H4 (cell line): ENCODE measurements at regions not wholly inside any gene's neighbourhood (a gene's known extent, or its start where the extent isn't known, plus 50 kb on each side); places are given as distances from the start of the nearest gene placed in this dataset.

ENCODE experiments used
- DNase-seq: peaks from one replicate; pipeline ENCODE4 v3.0.0-alpha.2; 2015; ENCODE audit warnings: low spot score

- no peak for DNase-seq
Measured at GRCh38 chr1:82836213-82836972, 1035.7 kb downstream of the ADGRL2 start.

- no peak for DNase-seq
Measured at GRCh38 chr1:82830690-82831380, 1030.1 kb downstream of the ADGRL2 start.

GRCh38 chr1:82829527-82829926 lies 1028.8 kb downstream of the ADGRL2 start:
- no peak for DNase-seq

GRCh38 chr1:82823876-82824275 lies 1023.1 kb downstream of the ADGRL2 start:
- no peak for DNase-seq

- no peak for DNase-seq
Measured at GRCh38 chr1:82820816-82821215, 1020.1 kb downstream of the ADGRL2 start.

- DNase-seq: no peak
Measured at GRCh38 chr1:82819234-82819633, 1018.5 kb downstream of the ADGRL2 start.

- DNase-seq: no peak
Measured at GRCh38 chr1:82818586-82818985, 1017.9 kb downstream of the ADGRL2 start.

- DNase-seq: no peak
Measured at GRCh38 chr1:82813386-82813785, 1012.7 kb downstream of the ADGRL2 start.

GRCh38 chr1:82810601-82811000 lies 1009.9 kb downstream of the ADGRL2 start:
- DNase-seq: no peak

GRCh38 chr1:82807563-82807962 lies 1006.8 kb downstream of the ADGRL2 start:
- DNase-seq: no peak

- DNase-seq: no peak
Measured at GRCh38 chr1:82806133-82806532, 1005.4 kb downstream of the ADGRL2 start.

- no peak for DNase-seq
Measured at GRCh38 chr1:82801176-82801575, 1000.4 kb downstream of the ADGRL2 start.

- DNase-seq: no peak
Measured at GRCh38 chr1:82800721-82801120, 1000.0 kb downstream of the ADGRL2 start.

GRCh38 chr1:82799261-82799660 lies 998.5 kb downstream of the ADGRL2 start:
- DNase-seq: no peak

- no peak for DNase-seq
Measured at GRCh38 chr1:82795508-82796149, 994.9 kb downstream of the ADGRL2 start.

GRCh38 chr1:82792151-82792550 lies 991.4 kb downstream of the ADGRL2 start:
- DNase-seq: no peak

- no peak for DNase-seq
Measured at GRCh38 chr1:82790556-82790955, 989.8 kb downstream of the ADGRL2 start.

- no peak for DNase-seq
Measured at GRCh38 chr1:82788660-82789059, 987.9 kb downstream of the ADGRL2 start.

GRCh38 chr1:82788038-82788437 lies 987.3 kb downstream of the ADGRL2 start:
- DNase-seq: no peak

- DNase-seq: no peak
Measured at GRCh38 chr1:82786883-82787282, 986.1 kb downstream of the ADGRL2 start.

GRCh38 chr1:82785268-82785790 lies 984.6 kb downstream of the ADGRL2 start:
- no peak for DNase-seq

GRCh38 chr1:82783044-82783443 lies 982.3 kb downstream of the ADGRL2 start:
- DNase-seq: no peak

GRCh38 chr1:82782599-82782998 lies 981.9 kb downstream of the ADGRL2 start:
- DNase-seq: no peak
